Thymus (tissue), 11 donors: ENCODE measurements at regions not wholly inside any gene's neighbourhood (a gene's known extent, or its start where the extent isn't known, plus 50 kb on each side); places are given as distances from the start of the nearest gene placed in this dataset.

ENCODE experiments used
- DNase-seq, 9 donors: peaks; one replicate each; pipeline ENCODE4 v3.0.0-alpha.2; 2013; ENCODE audit warnings: low spot score in 9 of 9, low read depth in 6 of 9, missing footprints in 1 of 9
- H3K27ac ChIP-seq, 2 donors: one replicate each; pipeline ENCODE4 v1.5.1; 2013; ENCODE audit warnings: control low read depth in 1 of 2, low read depth in 1 of 2, low read length in 1 of 2, mild to moderate bottlenecking in 1 of 2, moderate library complexity in 1 of 2
- H3K27me3 ChIP-seq, 2 donors: one replicate each; pipeline ENCODE4 v1.5.1; 2013; ENCODE audit warnings: low read length in 1 of 2; ENCODE audit not compliant: control insufficient read depth in 2 of 2, insufficient read depth in 1 of 2
- H3K36me3 ChIP-seq, 2 donors: one replicate each; pipeline ENCODE4 v1.5.1; 2013; ENCODE audit warnings: low read length in 1 of 2, mild to moderate bottlenecking in 1 of 2, moderate library complexity in 1 of 2; ENCODE audit not compliant: control insufficient read depth in 2 of 2, insufficient read depth in 2 of 2
- H3K4me1 ChIP-seq, 2 donors: one replicate each; pipeline ENCODE4 v1.5.1; 2013; ENCODE audit warnings: low read length in 2 of 2; ENCODE audit not compliant: control insufficient read depth in 2 of 2, insufficient read depth in 2 of 2
- H3K4me3 ChIP-seq, 2 donors: one replicate each; pipeline ENCODE4 v1.5.1; 2013; ENCODE audit warnings: low read length in 2 of 2, control low read depth in 1 of 2, mild to moderate bottlenecking in 1 of 2
- H3K9me3 ChIP-seq, 2 donors: one replicate each; pipeline ENCODE4 v1.5.1; 2013; ENCODE audit warnings: low read length in 1 of 2, mild to moderate bottlenecking in 1 of 2; ENCODE audit not compliant: control insufficient read depth in 2 of 2, insufficient read depth in 1 of 2
- WGBS: extraction: QIAGEN DNeasy Blood & Tissue Kit; methylation state at CpG from one replicate; pipeline ENCODE4 v1.1.7; 2013; 5-methylcytosine and 5-hydroxymethylcytosine counted together
- donor health status: healthy.

DNA sequence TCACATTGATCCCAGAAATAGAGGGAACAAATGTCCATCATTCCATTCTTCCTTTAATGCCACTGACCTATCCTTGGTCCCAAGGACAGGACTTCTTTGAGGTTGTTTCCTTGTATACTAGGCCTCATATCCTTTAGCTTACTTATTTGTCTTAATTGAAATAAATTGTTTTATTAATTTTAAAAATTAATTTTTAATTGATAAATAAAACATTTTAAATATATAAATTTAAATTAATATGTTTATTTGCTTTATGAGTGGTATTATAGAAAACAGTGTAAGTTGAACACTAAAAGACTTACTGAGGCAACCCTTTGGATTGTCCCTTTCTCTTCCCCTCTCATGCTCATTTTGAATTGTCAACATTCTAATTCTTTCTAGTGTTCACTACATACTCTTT is 556.9 kb upstream of the NUDT12 start:
- Histone ChIP-seq H3K9me3 (no peaks in the 10 kb centered on the region), H3K27me3 (no peaks in the 10 kb centered on the region), H3K4me1 (no peaks in the 10 kb centered on the region), H3K36me3 (no peaks in the 10 kb centered on the region), H3K4me3 (no peak overlapping the region), H3K27ac (no peak overlapping the region)
- DNase-seq, result no peak

DNA sequence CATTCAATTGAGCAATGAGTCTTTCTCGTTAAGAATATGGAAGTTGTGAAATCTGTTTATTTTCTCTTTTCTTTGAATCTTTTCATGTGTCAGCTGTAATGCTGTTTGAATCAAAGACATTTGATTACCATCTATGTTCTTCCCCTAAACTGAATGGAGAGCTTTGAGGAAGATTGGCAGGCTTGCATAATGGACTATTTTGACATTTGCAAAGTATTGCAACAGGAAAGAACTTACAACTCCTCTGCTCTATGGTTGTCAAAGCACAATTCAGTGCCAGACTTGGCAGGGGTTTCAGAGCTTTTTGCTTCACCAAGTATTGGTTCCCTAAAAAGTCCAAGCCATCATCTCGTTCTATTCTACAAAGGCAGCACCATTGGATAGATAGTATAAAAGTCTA is 549.0 kb upstream of the NUDT12 start:
- Histone ChIP-seq H3K4me1 (no peaks in the 10 kb centered on the region), H3K27ac (no peak overlapping the region), H3K27me3 (no peaks in the 10 kb centered on the region), H3K9me3 (no peaks in the 10 kb centered on the region), H3K4me3 (no peak overlapping the region), H3K36me3 (no peaks in the 10 kb centered on the region)
- WGBS, result 87% methylated on average over 2 of the region's 2 CpGs
- peak in 1 of 9 donors; percentile 0 for DNase-seq

DNA sequence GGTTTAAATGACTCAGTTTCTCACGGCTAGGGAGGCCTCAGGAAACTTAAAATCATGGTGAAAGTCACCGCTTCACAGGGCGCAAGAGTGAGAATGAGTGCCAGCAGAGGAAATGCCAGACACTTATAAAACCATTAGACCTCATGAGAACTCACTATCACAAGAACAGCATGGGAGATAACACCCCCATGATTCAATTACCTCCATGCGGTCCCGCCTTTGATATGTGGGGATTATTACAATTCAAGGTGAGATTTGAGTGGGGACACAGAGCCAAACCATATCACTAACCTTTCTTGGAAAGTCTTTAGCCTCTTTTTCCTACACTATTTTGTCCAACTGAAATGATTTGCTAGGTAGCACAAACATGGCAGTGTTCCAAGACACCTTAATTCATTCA is 533.9 kb upstream of the NUDT12 start:
- Histone ChIP-seq H3K36me3 (no peaks in the 10 kb centered on the region), H3K27me3 (no peaks in the 10 kb centered on the region), H3K9me3 (peaks cover 0 to 6% of the 10 kb centered on the region in 2 donors), H3K4me1 (no peaks in the 10 kb centered on the region), H3K4me3 (no peak overlapping the region), H3K27ac (no peak overlapping the region)
- no peak for DNase-seq
- WGBS, result 92% methylated on average over 5 of the region's 5 CpGs

DNA sequence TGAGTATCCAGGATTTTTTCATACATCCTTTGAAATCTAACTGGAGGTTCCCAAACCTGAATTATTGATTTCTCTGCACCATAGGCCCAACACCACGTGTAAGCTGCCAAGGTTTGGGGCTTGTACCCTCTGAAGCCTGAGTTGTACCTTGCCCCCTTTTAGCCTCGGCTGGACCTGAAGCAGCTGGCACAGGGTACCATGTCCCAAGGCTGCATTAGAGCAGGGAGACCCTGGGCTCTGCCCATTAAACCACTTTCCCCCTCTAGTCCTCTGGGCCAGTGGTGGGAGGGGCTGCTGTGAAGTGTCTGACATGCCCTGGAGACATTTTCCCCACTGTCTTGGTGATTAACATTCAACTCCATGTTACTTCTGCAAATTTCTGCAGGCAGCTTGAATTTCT is 532.9 kb upstream of the NUDT12 start:
- no peaks in the 10 kb centered on the region for H3K4me1 ChIP-seq
- no peak overlapping the region for H3K27ac ChIP-seq
- WGBS, result 78% methylated on average over 2 of the region's 2 CpGs
- H3K4me3 ChIP-seq, result no peak overlapping the region
- no peaks in the 10 kb centered on the region for H3K27me3 ChIP-seq
- DNase-seq, result no peak
- H3K36me3 ChIP-seq, result no peaks in the 10 kb centered on the region
- H3K9me3 ChIP-seq, result peaks cover 0 to 6% of the 10 kb centered on the region in 2 donors

DNA sequence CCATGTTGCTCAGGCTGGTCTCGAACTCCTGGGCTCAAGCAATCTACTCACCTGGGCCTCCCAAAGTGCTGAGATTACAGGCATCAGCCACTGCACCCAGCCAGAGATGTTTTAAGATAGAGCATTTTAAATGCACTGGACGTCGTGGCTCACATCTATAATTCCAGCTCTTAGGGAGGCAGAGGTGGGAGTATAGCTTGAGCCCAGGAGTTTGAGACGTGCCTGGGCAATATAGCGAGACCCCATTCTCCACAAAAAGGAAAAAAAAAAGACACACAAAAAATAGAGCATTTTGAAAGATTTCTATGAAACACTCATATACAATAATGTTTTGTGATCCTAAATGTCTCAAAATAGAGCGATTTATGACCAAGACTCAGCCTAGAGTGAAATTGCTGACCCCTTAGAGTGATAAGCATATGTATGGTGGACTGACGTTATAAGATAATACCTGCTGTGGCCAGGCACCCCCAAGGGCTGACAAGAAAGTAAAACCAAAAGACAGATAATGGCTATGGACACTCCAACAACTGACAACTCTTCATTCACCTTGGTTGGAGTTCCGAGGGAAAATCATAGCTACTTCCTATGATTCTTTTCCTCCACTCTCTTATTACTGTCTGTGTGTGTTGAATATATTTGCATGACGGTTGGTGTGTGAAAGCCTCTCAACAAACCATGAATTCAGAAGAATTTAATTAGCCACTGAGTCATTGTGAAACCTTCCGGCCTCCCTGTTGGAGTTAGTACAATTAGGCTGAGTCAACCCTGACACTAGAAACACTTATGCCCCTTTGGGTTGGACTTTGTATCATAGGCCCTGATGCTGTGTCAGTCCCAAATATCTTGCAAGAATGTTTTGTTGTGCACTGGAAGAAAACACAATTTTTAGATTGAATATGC is 526.5 kb upstream of the NUDT12 start:
- 88% methylated on average over 10 of the region's 10 CpGs for WGBS

DNA sequence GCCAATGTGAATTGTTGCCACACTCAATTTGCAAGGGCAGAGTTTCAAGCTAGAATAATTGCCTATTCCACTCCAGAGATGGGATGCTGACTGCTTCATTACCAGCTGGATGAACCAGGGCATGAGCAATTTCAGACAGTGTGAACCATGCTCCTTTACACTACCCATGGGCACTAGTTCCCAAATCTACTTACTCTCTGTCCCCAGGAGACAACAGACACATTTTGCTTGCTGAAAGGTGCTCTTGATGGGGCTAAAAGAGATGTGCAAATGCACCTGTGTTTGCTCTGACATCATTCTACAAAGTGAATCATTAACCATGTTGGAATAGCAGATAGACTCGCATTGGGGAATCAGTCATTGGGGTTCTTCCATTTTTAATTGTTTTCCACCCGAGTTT is 522.3 kb upstream of the NUDT12 start:
- Histone ChIP-seq H3K36me3 (no peaks in the 10 kb centered on the region), H3K4me3 (no peak overlapping the region), H3K9me3 (no peaks in the 10 kb centered on the region), H3K27me3 (no peaks in the 10 kb centered on the region), H3K4me1 (no peaks in the 10 kb centered on the region), H3K27ac (no peak overlapping the region)
- DNase-seq, result no peak
- WGBS, result 88% methylated on average over 2 of the region's 2 CpGs

More for the DNA sequence above, 526.5 kb upstream of the NUDT12 start:
- no peaks in the 10 kb centered on the region for H3K4me1 ChIP-seq
- no peak overlapping the region for H3K4me3 ChIP-seq
- H3K27me3 ChIP-seq, result no peaks in the 10 kb centered on the region
- no peak for DNase-seq
- H3K36me3 ChIP-seq, result no peaks in the 10 kb centered on the region
- H3K27ac ChIP-seq, result no peak overlapping the region
- H3K9me3 ChIP-seq, result no peaks in the 10 kb centered on the region

DNA sequence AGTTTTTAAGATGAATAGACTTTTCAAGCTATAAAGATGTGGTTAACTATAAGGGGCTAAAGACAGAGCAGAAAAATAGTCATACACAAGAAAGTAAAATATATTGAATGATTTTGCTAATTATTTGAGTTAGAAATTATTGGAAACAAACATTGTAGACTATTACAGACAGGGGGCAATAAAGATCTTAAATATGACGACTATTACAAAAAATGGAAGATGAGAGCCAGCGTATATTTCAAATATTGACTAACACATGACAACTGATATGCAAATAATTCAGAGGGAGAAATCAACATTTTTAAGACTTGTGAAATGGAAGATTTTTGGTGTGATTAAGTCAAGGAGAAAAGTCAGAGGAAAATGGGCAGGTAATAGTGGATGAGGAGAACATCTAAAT is 520.2 kb upstream of the NUDT12 start:
- no peak overlapping the region for H3K4me3 ChIP-seq
- 90% methylated on average over 2 of the region's 2 CpGs for WGBS
- DNase-seq, result no peak
- H3K4me1 ChIP-seq, result no peaks in the 10 kb centered on the region
- no peak overlapping the region for H3K27ac ChIP-seq
- H3K36me3 ChIP-seq, result no peaks in the 10 kb centered on the region
- no peaks in the 10 kb centered on the region for H3K9me3 ChIP-seq
- H3K27me3 ChIP-seq, result no peaks in the 10 kb centered on the region

DNA sequence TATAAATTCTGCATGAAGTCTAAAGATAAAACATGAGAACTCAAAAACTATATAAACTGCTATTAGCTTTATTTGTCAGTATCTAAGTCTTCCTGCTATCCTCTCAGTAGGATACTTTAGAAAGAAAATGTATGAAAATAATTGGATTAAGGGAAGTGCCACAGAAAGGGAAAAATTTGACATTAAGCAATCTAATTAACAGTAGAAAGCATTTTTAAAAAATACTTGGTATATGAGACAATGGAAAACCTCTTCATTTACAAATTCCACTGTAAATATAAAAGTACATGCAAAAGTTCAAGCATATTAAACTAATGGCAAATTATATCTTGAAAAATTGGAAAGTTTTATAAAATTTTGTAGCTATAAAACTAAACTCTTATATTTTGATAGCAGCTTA is 518.6 kb upstream of the NUDT12 start:
- no peaks in the 10 kb centered on the region for H3K27me3 ChIP-seq
- no peak for DNase-seq

DNA sequence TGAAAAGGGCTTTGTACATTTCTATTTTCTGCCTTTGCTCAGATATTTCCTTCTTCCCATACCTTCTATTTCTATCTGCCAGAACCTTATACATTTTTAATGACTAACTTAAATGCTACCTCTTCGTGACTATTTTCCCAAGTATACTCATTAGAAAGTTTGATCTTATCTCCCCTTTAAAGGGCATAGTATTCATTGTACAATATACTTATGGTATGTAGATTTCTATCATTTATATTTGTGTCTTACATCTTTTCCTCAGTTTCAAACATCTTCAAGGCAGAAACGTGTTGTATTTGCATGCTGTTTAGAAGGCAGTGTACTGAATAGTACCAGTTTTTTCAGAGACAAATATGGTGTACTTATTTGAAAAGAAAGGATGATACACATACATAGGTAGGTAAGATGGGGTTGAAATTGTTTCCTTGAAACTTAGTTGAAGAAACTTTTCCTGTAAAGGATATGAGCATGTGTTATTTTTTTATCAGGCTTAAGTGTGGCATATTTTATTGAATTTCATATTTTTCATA is 518.1 kb upstream of the NUDT12 start:
- Histone ChIP-seq H3K4me3 (no peak overlapping the region), H3K27me3 (no peaks in the 10 kb centered on the region), H3K36me3 (no peaks in the 10 kb centered on the region), H3K4me1 (no peaks in the 10 kb centered on the region), H3K9me3 (no peaks in the 10 kb centered on the region), H3K27ac (no peak overlapping the region)
- no peak for DNase-seq
- WGBS, result 77% methylated on average over 2 of the region's 2 CpGs

More for the DNA sequence above, 518.6 kb upstream of the NUDT12 start:
- H3K27ac ChIP-seq, result no peak overlapping the region
- no peaks in the 10 kb centered on the region for H3K36me3 ChIP-seq
- no peak overlapping the region for H3K4me3 ChIP-seq
- H3K9me3 ChIP-seq, result no peaks in the 10 kb centered on the region
- no peaks in the 10 kb centered on the region for H3K4me1 ChIP-seq
